ENCODE measurements at regions not wholly inside any gene's neighbourhood (a gene's known extent, or its start where the extent isn't known, plus 50 kb on each side); places are given as distances from the start of the nearest gene placed in this dataset.

DNA sequence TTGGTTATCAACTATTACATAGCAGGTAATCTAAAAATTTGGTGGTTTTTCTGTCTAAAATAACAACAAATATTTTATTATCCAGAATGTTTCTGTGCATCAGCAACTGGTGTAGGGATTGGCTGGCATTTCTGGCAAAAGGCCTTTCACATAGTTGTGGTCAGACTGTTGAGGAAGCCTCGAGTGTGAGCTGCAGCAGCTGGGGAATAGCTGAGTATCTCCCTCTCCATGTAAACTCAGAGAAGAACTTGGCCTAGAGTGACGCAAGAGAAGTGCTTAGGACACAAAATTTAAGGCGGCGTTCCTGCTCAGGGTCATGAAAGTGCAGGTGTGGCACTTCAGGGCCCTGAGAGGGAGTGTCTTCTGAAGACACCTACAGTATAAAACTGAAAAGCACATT, 558.9 kb downstream of the SPOCK3 start:
- H4K20me1 ChIP-seq (ENCODE audit: control insufficient read depth, insufficient read depth, low read depth, low read length), result no peaks in the 10 kb centered on the region
- no peaks in the 10 kb centered on the region for H3K9me3 ChIP-seq (ENCODE audit: control insufficient read depth, insufficient read depth, low read length)
- no peaks in the 10 kb centered on the region for H3K27me3 ChIP-seq (ENCODE audit: control insufficient read depth, low read length)
- H3K36me3 ChIP-seq (ENCODE audit: control insufficient read depth, low read length), result no peaks in the 10 kb centered on the region
- H3K9me2 ChIP-seq (replicated peaks; ENCODE audit: control insufficient read depth, low read length), result no peaks in the 10 kb centered on the region
- TF ChIP-seq, protein P1, sequence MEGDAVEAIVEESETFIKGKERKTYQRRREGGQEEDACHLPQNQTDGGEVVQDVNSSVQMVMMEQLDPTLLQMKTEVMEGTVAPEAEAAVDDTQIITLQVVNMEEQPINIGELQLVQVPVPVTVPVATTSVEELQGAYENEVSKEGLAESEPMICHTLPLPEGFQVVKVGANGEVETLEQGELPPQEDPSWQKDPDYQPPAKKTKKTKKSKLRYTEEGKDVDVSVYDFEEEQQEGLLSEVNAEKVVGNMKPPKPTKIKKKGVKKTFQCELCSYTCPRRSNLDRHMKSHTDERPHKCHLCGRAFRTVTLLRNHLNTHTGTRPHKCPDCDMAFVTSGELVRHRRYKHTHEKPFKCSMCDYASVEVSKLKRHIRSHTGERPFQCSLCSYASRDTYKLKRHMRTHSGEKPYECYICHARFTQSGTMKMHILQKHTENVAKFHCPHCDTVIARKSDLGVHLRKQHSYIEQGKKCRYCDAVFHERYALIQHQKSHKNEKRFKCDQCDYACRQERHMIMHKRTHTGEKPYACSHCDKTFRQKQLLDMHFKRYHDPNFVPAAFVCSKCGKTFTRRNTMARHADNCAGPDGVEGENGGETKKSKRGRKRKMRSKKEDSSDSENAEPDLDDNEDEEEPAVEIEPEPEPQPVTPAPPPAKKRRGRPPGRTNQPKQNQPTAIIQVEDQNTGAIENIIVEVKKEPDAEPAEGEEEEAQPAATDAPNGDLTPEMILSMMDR (IDR thresholded peaks at IDR 0.05; ENCODE audit: low read depth, low read length, poor library complexity, severe bottlenecking), result no peak
- no peak for TF ChIP-seq EZH2phosphoT487 (IDR thresholded peaks at IDR 0.05; ENCODE audit: borderline replicate concordance, low read length)
- H3K79me2 ChIP-seq (ENCODE audit: control insufficient read depth, low read length), result no peaks in the 10 kb centered on the region
- no peaks in the 10 kb centered on the region for H3F3A ChIP-seq (ENCODE audit: control insufficient read depth, insufficient read depth)
- H3K27ac ChIP-seq (ENCODE audit: low read depth, low read length), result no peak overlapping the region
- H3K4me3 ChIP-seq (ENCODE audit: low read length), result no peak overlapping the region
- no peaks in the 10 kb centered on the region for H3K4me1 ChIP-seq (ENCODE audit: control insufficient read depth, low read length)
- H3K4me2 ChIP-seq (ENCODE audit: low read length), result no peak overlapping the region

DNA sequence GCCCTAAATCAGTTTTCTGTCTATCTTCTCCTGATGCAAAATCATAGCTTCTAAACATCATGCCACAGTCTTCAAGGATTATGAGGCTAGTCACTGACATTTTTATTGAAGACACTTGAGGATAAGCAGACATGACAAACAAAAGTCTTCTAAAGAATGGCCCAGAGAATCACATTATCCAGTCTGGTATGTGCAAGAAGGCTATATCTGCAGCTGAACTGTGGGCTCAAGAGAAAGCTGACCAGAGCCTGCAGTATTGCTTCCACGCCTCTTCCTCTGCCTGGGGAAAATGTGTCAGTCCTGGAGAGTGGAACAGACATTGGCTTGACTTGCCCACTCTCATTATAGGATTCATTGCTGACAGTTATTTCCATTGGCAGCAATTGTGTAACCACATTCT, 553.5 kb downstream of the SPOCK3 start:
- H3K4me2 ChIP-seq (ENCODE audit: low read length), result no peak overlapping the region
- no peaks in the 10 kb centered on the region for H3K79me2 ChIP-seq (ENCODE audit: control insufficient read depth, low read length)
- H3K4me1 ChIP-seq (ENCODE audit: control insufficient read depth, low read length), result no peaks in the 10 kb centered on the region
- H3K27me3 ChIP-seq (ENCODE audit: control insufficient read depth, low read length), result no peaks in the 10 kb centered on the region
- no peaks in the 10 kb centered on the region for H3K9me3 ChIP-seq (ENCODE audit: control insufficient read depth, insufficient read depth, low read length)
- H4K20me1 ChIP-seq (ENCODE audit: control insufficient read depth, insufficient read depth, low read depth, low read length), result no peaks in the 10 kb centered on the region
- no peak overlapping the region for H3K4me3 ChIP-seq (ENCODE audit: low read length)
- H3K9me2 ChIP-seq (replicated peaks; ENCODE audit: control insufficient read depth, low read length), result no peaks in the 10 kb centered on the region; the same call in 1 of the 2 replicates
- no peaks in the 10 kb centered on the region for H3F3A ChIP-seq (ENCODE audit: control insufficient read depth, insufficient read depth)
- no peak overlapping the region for H3K27ac ChIP-seq (ENCODE audit: low read depth, low read length)
- no peaks in the 10 kb centered on the region for H3K36me3 ChIP-seq (ENCODE audit: control insufficient read depth, low read length)
- TF ChIP-seq, protein P1 (IDR thresholded peaks at IDR 0.05; ENCODE audit: low read depth, low read length, poor library complexity, severe bottlenecking), result no peak
- no peak for TF ChIP-seq EZH2phosphoT487 (IDR thresholded peaks at IDR 0.05; ENCODE audit: borderline replicate concordance, low read length)

DNA sequence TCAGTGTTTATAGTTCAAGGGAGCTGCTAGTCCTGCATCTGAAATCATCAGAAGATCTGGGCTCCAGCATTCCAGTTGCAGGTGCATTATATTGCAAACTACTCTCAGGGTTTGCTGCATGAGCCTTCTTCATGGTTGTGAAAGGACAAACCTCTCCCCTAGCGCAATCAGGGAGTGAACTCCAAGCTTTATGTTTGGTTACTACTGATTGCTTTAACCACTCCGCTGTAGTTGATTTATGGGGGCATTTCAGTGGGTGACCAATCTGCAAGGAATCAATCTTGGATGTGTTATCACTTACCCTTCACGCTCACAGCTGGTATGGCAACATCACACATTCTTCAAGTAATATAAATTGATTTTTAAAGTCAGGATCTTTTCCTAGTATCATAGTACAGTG, 552.1 kb downstream of the SPOCK3 start:
- Histone ChIP-seq H3K36me3 (ENCODE audit: control insufficient read depth, low read length) (no peaks in the 10 kb centered on the region), H3F3A (ENCODE audit: control insufficient read depth, insufficient read depth) (no peaks in the 10 kb centered on the region), H3K9me3 (ENCODE audit: control insufficient read depth, insufficient read depth, low read length) (no peaks in the 10 kb centered on the region), H3K4me2 (ENCODE audit: low read length) (no peak overlapping the region), H3K4me1 (ENCODE audit: control insufficient read depth, low read length) (no peaks in the 10 kb centered on the region), H3K27me3 (ENCODE audit: control insufficient read depth, low read length) (no peaks in the 10 kb centered on the region), H3K9me2 (replicated peaks; ENCODE audit: control insufficient read depth, low read length) (no peaks in the 10 kb centered on the region; the same call in 1 of the 2 replicates), H4K20me1 (ENCODE audit: control insufficient read depth, insufficient read depth, low read depth, low read length) (no peaks in the 10 kb centered on the region), H3K4me3 (ENCODE audit: low read length) (no peak overlapping the region), H3K79me2 (ENCODE audit: control insufficient read depth, low read length) (no peaks in the 10 kb centered on the region), H3K27ac (ENCODE audit: low read depth, low read length) (no peak overlapping the region)
- TF ChIP-seq, protein P1 (IDR thresholded peaks at IDR 0.05; ENCODE audit: low read depth, low read length, poor library complexity, severe bottlenecking), result no peak
- no peak for TF ChIP-seq EZH2phosphoT487 (IDR thresholded peaks at IDR 0.05; ENCODE audit: borderline replicate concordance, low read length)
